ACC112 (cell line): ENCODE measurements at regions not wholly inside any gene's neighbourhood (a gene's known extent, or its start where the extent isn't known, plus 50 kb on each side); places are given as distances from the start of the nearest gene placed in this dataset.

Experiments
- H2AFZ ChIP-seq: fragments of 200-600 bp; sonication (generic); one replicate; pipeline ENCODE4 v1.6.0; 2017; ENCODE audit warnings: antibody characterized with exemption, low read length; ENCODE audit not compliant: unreplicated experiment
- H3K27ac ChIP-seq: fragments of 200-600 bp; sonication (generic); 2 replicates; pipeline ENCODE4 v1.5.1; 2014; ENCODE audit warnings: low read depth, mild to moderate bottlenecking, antibody characterized with exemption, low read length, moderate library complexity
- H3K27me3 ChIP-seq: fragments of 200-600 bp; sonication (generic); 2 replicates; pipeline ENCODE4 v1.6.1; 2014; ENCODE audit warnings: mild to moderate bottlenecking, antibody characterized with exemption, low read length, moderate library complexity, mixed read lengths; ENCODE audit not compliant: insufficient read depth
- H3K36me3 ChIP-seq: fragments of 200-600 bp; sonication (generic); 2 replicates; pipeline ENCODE4 v1.6.1; 2016; ENCODE audit warnings: mild to moderate bottlenecking, antibody characterized with exemption, low read length, moderate library complexity, mixed read lengths; ENCODE audit not compliant: insufficient read depth
- H3K4me1 ChIP-seq: fragments of 200-600 bp; sonication (generic); one replicate; pipeline ENCODE4 v1.6.1; 2016; ENCODE audit warnings: low read length, mixed read lengths; ENCODE audit not compliant: insufficient read depth, unreplicated experiment, control insufficient read depth
- H3K4me3 ChIP-seq: fragments of 200-600 bp; sonication (generic); 2 replicates; pipeline ENCODE4 v1.5.1; 2014; ENCODE audit warnings: mild to moderate bottlenecking, low read depth, low read length
- H3K79me2 ChIP-seq: fragments of 200-600 bp; sonication (generic); one replicate; pipeline ENCODE4 v1.6.0; 2016; ENCODE audit warnings: low read length; ENCODE audit not compliant: control insufficient read depth, unreplicated experiment, insufficient read depth

- Histone ChIP-seq H2AFZ (no peak overlapping the region), H3K4me1 (no peaks in the 10 kb centered on the region), H3K27ac (no peak overlapping the region), H3K36me3 (no peaks in the 10 kb centered on the region), H3K79me2 (no peaks in the 10 kb centered on the region), H3K27me3 (no peaks in the 10 kb centered on the region), H3K4me3 (no peak overlapping the region)
These were observed 58.5 kb downstream of the PSMG1 start for GRCh38 chr21:39124681-39125251.

DNA sequence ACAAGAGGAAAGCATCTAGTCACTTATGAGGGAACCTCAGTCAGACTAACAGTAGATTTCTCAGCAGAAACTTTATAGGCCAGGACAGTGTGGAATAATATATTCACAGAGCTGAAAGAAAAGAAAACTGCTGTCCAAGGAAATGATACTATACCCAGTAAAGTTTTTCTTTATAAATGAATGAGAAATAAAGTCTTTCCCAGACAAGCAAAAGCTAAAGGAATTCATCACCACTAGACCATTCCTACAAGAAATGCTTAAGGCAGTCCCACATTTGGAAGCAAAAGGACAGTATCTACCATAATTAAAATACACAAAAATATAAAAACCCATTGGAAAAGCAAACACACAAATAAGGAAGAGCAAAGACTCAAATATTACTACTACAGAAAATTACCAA, 59.9 kb downstream of the PSMG1 start:
- no peaks in the 10 kb centered on the region for H3K36me3 ChIP-seq
- no peaks in the 10 kb centered on the region for H3K79me2 ChIP-seq
- no peak overlapping the region for H3K4me3 ChIP-seq
- H3K27me3 ChIP-seq = no peaks in the 10 kb centered on the region
- H2AFZ ChIP-seq = no peak overlapping the region
- H3K4me1 ChIP-seq = no peaks in the 10 kb centered on the region
- H3K27ac ChIP-seq = no peak overlapping the region

GRCh38 chr21:39121600-39122355, 61.5 kb downstream of the PSMG1 start:
- Histone ChIP-seq H3K4me3 (no peak overlapping the region), H2AFZ (no peak overlapping the region), H3K36me3 (no peaks in the 10 kb centered on the region), H3K4me1 (no peaks in the 10 kb centered on the region), H3K79me2 (no peaks in the 10 kb centered on the region), H3K27ac (no peak overlapping the region), H3K27me3 (no peaks in the 10 kb centered on the region)

DNA sequence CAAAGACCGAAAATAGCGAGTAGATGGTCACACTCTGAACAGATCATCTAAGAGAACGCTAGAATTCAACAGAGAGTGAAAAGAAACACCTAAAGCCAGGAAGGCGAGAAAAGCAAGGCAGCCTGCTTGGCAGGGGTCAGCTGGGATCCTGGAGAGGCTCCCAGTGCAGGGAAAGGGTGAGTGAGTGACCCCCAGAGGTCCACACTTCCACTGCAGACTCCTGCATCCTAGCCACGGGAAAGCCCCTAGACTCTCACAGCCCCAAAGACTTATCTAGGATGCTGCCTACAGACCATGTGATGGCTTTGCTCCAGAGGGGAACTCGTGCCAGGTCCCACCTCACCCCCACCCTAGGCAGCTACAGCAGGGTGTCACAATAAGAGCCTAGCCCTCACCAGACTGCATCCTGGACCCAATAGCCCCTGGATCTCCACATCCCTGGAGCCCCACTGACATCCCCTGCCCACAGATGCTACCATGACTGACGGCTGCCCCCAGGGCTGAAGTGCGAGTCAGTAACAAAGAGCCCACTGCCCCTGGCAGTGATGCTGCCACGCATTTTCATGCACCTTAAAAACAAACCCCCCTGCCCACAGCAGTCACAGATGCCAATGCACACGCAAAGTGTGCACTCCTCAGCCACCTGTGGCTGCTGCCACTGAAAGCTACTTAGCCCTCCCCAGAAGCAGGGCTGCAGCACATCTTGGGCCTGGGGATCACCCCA, 62.2 kb downstream of the PSMG1 start:
- H3K27me3 ChIP-seq = no peaks in the 10 kb centered on the region
- H3K36me3 ChIP-seq = no peaks in the 10 kb centered on the region
- H2AFZ ChIP-seq = no peak overlapping the region
- H3K27ac ChIP-seq = no peak overlapping the region
- H3K79me2 ChIP-seq = no peaks in the 10 kb centered on the region
- no peak overlapping the region for H3K4me3 ChIP-seq
- H3K4me1 ChIP-seq = no peaks in the 10 kb centered on the region

DNA sequence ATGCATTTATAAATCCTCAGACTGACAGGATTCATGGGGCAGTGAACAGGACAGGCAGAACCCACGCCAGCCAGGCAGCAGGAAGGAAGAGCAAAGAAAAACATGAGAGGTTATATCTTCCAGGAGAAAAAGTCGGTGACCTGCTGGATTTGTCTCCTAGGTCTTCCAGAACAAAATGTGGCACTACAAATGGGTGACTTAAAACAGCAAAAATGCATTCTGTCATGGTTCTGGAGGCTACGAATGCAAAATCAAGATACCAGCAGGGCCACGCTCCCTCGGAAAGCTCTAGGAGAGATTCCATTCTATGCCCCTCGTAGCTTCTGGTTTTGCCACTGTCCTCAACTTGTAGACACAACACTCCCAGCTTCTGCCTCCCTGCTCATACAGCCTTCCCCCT, 63.4 kb downstream of the PSMG1 start:
- peaks cover 8% of the 10 kb centered on the region for H3K4me1 ChIP-seq
- no peak overlapping the region for H2AFZ ChIP-seq
- no peak overlapping the region for H3K4me3 ChIP-seq
- H3K36me3 ChIP-seq = no peaks in the 10 kb centered on the region
- no peak overlapping the region for H3K27ac ChIP-seq
- no peaks in the 10 kb centered on the region for H3K79me2 ChIP-seq
- H3K27me3 ChIP-seq = no peaks in the 10 kb centered on the region

DNA sequence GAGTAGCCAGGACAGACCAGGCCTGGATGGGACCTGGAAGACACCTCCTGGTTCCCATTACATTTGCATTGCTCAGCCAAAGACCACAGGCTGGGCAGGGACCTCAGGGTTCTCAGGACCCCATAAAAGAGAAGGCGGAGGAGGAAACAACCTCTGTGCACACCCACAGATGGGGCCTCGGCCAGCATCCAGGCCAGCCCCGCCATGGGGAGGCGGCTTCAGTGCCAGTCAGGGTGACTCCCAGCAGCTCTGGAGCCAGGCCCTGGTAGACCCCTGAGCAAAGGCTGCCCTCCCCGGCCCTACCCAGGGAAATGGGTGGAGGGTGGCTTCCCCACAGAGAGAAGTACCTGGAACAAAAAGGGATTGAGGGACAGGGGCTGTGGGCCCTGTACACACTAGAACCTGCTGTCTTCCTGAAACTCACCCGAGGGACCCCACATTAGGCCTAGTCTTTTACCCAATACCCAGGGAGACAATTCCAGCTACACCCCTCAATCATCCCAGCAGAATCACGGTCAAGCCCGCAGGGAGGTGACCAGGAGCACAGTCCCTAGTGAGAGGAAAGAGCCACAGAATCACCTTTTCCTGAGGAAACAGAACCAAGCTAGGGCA, 64.5 kb downstream of the PSMG1 start:
- Histone ChIP-seq H3K79me2 (no peaks in the 10 kb centered on the region), H2AFZ (no peak overlapping the region), H3K4me1 (peaks cover 18% of the 10 kb centered on the region), H3K4me3 (no peak overlapping the region), H3K27ac (no peak overlapping the region), H3K36me3 (no peaks in the 10 kb centered on the region), H3K27me3 (no peaks in the 10 kb centered on the region)

- H2AFZ ChIP-seq = no peak overlapping the region
- H3K4me1 ChIP-seq = peaks cover 18% of the 10 kb centered on the region
- H3K4me3 ChIP-seq = no peak overlapping the region
- H3K27ac ChIP-seq = no peak overlapping the region
- H3K79me2 ChIP-seq = no peaks in the 10 kb centered on the region
- H3K27me3 ChIP-seq = no peaks in the 10 kb centered on the region
- H3K36me3 ChIP-seq = no peaks in the 10 kb centered on the region
These were observed 65.2 kb downstream of the PSMG1 start for GRCh38 chr21:39118061-39118460.

DNA sequence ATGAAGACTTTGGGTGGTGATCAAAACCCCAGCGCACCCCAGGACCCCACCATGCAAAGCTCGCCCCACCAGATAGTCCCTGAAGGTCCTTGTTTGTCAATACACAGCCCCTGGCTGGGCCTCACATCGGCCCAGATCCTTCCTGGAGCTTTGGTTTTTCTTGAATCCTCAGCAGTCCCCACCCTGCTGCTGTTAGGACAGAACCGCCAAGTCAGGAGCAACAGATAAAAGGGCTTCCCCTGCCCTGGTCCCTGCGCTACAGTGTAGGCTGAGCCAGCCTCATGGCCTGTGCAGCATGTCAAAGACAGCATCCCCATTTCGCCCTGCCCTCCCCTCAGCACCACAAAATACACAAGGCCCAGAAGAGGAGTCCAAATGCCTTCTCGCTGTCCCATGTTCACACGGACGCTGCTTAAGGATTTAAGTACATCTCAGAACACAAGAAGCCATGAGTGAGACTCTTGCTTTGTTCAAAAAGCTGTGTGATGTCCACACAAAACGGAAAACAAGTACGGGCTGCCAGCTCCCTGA, 65.7 kb downstream of the PSMG1 start:
- H3K79me2 ChIP-seq = no peaks in the 10 kb centered on the region
- H3K36me3 ChIP-seq = no peaks in the 10 kb centered on the region
- H3K4me3 ChIP-seq = no peak overlapping the region
- H3K27ac ChIP-seq = no peak overlapping the region
- no peak overlapping the region for H2AFZ ChIP-seq
- no peaks in the 10 kb centered on the region for H3K27me3 ChIP-seq
- peaks cover 18% of the 10 kb centered on the region for H3K4me1 ChIP-seq

GRCh38 chr21:39116761-39117439, 66.4 kb downstream of the PSMG1 start:
- Histone ChIP-seq H3K27me3 (no peaks in the 10 kb centered on the region), H3K79me2 (no peaks in the 10 kb centered on the region), H3K27ac (no peak overlapping the region), H3K4me3 (no peak overlapping the region), H2AFZ (no peak overlapping the region), H3K36me3 (no peaks in the 10 kb centered on the region), H3K4me1 (peaks cover 18% of the 10 kb centered on the region)

- H2AFZ ChIP-seq = no peak overlapping the region
- H3K27ac ChIP-seq = 0 out of 2 replicates have a peak overlapping the region, but pooled peaks have one; percentile 33
These were observed 67.5 kb downstream of the PSMG1 start for GRCh38 chr21:39115576-39116235.

More at GRCh38 chr21:39115576-39116235, 67.5 kb downstream of the PSMG1 start:
- H3K4me1 ChIP-seq = peaks cover 18% of the 10 kb centered on the region
- H3K27me3 ChIP-seq = no peaks in the 10 kb centered on the region
- no peaks in the 10 kb centered on the region for H3K36me3 ChIP-seq
- no peak overlapping the region for H3K4me3 ChIP-seq
- H3K79me2 ChIP-seq = no peaks in the 10 kb centered on the region
